DMS79 (cell line): ENCODE measurements at regions not wholly inside any gene's neighbourhood (a gene's known extent, or its start where the extent isn't known, plus 50 kb on each side); places are given as distances from the start of the nearest gene placed in this dataset.
"Not testable (repeated sequence)": the region's sequence is repeated elsewhere in the genome, so short reads cannot be mapped to it uniquely, and the experiment has no call there.

Experiments used
- DNase-seq: peaks from one replicate; lab custom pipeline; 2025; lab: John Stamatoyannopoulos, UW

DNA sequence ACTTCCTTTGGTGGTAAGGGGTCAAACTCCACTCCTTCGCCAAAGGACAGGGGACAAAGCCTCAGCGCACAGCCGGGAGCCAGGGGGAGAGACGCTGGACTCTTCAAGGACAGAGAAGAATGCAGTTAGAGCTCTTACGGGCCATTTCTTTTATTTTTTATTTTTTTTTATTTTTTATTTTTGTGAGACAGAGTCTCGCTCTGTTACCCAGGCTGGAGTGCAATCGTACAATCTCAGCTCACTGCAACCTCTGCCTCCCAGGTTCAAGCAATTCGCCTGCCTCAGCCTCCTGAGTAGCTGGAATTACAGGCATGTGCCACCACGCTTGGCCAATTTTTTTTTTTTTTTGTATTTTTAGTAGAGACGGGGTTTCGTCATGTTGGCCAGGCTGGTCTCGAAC, 93.2 kb upstream of the RPH3AL start, which contains the start of gene RFLNB:
Gene RFLNB (minus strand): TSS at position 101 of the 400 bp plus-strand sequence.
- DNase-seq: not testable (repeated sequence)

DNA sequence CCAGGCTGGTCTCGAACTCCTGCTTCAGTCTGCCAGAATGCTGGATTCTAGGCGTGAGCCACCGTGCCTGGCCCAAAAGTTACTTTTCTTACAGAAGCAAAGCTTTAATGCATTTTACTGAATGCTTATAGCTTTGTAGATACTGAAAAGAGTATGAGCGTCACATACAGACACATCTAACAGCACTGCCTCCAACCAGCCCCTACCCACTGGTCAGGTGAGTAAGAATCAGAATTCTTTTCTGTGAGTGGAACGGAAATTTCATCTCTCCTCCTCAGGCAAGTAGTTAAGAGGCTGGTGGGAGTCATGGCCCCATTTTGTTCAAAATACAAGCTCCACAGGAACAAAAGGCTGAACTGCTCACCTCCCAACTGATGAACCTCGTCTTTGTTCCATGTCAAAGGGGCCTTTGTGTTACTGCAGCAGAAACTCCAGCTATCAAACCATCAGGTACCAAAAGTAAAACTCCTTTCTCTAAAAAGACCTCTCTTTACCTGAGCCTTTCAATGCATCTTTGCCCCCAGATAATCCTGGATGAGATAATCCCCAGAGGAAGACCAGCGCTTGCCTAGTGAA, 92.4 kb upstream of the RPH3AL start:
- no peak for DNase-seq

DNA sequence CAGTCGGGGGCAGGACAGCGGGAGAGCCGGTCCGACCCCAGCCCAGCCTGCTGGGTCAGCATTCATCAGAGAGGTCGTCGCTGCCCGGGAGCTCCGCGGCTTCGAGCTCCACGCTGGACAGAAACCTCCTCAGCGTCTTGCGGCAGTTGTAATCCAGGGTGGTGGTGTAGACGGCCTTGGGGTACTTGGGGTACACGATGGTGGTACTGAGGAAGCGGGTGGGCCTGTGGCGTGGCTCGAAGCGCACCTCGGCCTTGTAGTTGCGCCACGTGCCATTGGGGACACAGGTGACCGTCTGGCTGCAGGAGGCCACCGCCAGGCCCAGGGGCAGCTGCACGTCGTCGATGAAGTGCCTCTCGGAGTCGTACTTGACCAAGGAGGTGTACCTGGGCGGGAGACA, 90.5 kb upstream of the RPH3AL start:
- no peak for DNase-seq

DNA sequence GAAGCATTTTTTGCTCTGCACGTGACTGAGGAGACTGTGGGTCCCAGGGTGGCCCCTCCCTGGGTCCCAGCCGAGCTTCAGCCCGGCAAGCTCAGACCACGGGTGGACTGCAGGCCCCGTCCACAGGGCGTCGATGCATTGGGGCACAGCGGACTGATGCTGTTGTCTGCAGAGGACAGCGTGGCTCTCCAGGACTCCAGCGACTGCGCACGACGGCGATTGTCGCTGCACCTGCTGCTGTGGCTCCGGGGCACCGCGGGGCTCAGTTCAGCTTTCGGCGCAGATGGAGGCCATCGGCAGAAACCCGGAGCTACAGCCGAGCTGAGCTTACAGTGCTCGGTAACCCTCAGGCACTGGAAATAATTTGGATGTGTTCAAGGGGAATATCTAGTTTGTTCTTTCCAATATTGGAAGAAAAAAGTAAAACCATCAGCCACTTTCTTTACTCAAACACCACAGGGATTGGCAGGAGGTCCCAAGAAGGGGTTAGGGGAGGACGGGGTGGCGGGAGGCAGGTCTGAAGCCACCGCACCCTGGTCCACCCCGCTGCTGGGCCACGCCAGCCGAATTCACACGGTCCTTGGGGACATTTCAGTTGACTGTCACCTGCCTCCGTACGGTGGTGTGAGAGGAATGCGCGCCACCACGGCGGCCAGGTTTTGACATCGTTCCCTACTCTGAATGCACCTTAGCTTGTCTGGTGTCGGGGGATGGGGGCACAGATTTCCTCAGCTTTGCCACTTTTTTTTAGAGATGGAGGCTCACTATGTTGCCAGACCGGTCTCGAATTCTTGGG, 88.7 kb upstream of the RPH3AL start:
- no peak for DNase-seq

DNA sequence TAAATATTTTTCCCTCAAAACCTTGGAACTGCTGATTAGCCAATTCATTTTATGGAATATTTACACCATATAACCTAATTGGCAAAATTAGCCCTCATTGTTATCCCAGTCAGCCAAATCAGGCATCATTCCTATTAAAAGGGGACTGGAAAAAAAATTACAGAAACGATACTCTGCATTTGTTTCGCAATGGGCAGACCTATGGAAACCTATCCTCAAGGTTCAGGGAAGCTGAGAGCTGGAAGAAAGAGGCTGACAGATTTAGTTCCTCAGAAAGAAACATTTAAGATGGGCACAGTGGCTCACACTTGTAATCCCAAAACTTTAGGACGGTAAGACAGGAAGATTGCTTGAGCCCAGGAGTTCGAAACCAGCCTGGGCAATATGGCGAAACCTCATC, 85.6 kb upstream of the RPH3AL start:
- DNase-seq: no peak

DNA sequence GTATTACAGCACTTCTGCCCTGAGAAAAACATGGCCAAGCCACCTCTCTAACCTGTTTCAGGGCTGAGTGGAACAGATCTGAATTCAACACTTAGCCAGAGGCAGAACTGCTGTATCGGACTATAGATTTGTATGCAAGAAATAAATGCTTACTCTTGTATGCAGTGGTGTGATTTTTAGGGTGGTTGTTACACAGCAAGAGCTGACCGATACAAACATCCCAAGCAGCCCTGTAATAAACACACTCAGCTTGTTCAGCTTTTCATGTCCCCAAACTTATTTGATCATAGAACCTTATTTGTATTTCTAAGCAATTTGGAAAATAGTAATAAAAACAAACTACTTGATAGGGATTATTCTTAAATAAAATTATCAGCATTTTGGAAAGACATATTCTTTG, 84.9 kb upstream of the RPH3AL start:
- no peak for DNase-seq

DNA sequence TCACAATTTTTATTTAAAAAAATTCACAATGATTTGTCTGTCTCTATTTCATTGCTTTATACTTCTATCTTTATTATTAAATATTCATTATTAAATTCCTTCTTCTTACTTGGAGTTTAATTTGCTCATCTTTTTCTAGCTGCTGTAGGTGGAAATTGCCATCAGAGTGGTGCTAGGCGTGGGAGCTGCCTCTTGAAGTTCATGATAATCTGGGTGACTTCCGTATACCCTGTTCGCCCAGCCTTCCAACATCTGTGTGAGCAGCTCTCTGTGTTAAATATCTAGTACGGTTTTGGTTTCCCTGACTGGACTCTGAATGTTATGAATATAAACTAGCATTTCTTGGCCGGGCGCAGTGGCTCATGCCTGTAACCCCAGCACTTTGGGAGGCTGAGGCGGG, 84.0 kb upstream of the RPH3AL start:
- DNase-seq: no peak

DNA sequence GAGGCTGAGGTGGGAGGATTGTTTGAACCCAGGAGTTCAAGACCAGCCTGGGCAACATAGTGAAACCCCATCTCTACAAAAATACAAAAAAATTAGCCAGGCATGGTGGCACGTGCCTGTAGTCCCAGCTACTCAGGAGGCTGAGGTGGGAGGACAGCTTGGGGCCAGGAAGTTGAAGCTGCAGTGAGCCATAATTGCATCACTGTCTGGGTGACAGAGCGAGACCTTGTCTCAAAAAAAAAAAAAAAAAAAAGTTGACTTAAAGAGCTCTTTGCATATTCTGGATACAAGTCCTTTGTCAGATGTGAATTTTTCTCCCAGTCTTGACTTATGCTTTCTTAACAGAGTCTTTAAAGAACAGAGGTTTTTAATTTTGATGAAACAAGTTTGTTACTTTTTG, 79.9 kb upstream of the RPH3AL start:
- not testable (repeated sequence) for DNase-seq

DNA sequence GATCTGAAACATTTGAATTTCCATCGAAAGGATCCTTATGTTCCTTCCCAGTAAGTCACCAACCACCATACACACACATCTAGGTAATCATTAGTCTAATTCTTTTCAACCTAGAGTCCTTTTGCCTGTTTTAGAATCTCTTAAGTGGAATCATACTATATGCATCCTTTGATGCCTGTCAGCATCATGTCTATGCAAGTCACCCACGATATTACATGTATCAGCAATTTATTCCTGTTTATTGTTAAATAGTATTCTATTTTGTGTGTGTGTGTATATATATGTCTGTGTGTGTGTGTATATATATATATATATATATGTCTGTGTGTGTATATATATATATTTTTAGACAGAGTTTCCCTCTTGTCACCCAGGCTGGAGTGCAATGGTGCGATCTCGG, 78.9 kb upstream of the RPH3AL start:
- no peak for DNase-seq

DNA sequence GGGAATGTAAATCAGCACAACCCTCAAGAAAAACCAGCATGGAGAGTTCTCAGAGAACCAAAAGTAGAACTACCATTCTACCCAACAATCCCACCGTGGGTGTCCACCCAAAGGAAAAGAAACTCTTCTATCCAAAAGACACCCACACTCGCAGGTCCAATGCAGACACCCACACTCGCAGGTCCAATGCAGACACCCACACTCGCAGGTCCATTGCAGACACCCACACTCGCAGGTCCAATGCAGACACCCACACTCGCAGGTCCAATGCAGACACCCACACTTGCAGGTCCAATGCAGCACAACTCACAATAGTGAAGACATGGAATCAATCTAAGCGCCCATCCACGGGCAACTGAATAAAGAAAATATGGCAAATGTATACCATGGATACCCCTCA, 77.0 kb upstream of the RPH3AL start:
- DNase-seq: no peak

DNA sequence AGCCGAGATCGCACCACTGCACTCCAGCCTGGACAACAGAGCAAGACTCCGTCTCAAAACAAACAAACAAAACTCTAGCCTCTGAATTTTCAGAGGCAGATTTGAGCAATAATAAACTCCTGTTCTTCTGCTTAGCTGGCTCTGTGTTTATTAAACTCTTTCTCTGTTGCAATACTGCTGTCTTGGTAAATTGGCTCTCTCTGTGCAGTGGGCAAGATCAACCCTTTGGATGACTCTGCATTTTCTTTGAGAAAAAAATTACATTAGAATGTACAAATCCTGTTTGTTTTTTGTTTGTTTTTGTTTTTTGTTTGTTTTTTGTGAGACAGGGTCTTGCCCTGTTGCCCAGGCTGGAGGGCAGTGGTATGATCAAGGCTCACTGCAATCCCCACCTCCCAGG, 75.8 kb upstream of the RPH3AL start:
- DNase-seq: no peak

DNA sequence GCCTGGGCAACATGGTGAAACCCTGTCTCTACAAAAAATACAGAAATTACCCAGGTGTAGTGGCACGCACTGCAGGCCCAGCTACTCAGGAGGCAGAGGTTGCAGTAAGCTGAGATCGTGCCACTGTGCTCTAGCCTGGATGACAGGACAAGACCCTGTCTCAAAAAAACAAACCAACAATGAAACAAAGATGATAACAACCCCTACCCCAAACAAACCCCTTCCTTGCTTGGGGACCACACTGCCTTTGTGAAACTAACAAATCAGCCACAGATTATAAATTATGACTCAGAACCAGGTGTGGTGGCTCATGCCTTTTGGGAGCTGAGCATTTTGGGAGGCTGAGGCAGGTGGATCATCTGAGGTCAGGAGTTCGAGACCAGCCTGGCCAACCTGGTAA, 75.3 kb upstream of the RPH3AL start:
- no peak for DNase-seq

DNA sequence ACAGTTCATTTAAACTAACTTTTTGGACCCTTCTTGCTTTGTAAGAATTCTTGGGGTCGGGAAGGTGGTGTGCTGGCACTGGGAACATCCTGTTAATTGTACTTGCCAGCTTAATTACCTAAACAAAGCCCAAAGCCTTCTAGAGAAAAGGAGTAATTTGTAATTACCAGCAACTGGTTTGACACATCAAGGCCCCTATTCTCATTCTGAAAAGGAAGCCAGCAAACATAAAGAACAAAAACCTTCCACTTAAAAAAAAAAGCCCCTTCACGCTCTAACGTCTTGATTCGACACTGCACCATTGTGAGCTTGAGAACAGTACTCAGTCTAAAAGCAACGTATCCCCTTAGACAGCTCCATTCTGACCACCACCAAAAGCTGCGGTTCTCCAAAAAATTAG, 74.7 kb upstream of the RPH3AL start:
- DNase-seq: no peak

DNA sequence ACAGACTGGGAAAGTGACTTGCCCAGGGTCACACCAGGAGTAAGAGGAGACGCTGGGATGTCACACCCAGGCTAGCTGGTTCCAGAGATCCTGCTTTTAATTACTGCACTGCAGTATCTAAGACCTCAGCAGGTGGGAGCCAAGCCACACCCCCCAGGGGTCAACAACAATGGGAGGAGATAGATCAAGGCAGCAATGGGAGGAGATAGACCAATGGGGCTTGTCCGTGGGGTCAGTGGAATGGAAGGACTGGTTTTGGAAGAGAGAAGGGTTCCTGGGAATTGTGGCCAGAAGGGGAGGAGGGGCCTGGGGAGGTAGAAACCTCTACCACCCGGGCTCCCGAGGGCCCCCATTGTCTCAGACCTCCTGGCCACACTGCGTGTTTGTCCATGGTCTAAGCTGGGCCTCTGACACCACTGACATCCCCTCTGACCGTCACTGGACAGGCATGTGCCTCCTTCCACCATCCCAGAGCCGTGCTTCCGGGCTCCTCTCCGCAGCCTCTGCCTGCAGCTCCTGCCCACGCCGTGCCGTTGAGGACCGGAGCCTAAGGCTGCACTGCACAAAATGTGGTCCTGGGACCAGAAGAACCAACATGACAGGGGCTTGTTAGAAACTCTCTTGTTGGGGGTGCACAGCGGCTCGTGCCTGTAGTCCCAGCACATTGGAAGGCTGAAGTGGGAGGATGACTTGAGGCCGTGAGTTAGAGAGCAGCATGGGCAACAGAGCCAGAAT, 69.8 kb upstream of the RPH3AL start:
- no peak for DNase-seq

DNA sequence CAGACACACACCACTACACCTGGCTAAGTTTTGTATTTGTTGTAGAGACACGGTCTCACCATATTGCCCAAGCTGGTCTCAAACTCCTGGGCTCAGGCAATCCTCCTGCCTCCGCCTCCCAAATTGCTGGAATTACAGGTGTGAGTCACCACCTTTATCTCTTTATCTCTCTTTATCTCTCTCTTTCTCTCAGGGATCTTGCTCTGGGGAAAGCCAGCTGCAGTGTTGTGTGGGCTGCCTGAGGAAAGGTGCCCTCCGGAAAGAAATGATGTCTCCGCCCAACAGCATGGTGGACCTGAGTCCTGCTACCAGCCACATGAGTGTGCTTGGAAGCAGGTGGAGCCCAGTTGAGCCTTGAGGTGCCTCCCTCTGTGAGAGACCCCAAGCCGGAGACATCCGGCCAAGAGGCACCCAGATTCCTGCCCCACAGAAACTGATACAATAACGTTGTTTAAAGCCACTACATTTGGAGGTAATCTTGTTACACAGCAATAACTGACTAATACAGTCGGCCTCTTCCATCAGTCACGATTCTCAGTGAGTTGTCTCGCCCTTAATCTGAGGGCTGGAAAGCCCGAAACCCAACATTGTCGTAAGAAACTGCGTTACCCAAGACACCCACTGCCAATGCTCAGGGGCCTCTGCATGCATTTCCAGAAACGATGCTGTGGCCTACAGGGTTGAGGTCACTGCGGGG, 68.0 kb upstream of the RPH3AL start:
- no peak for DNase-seq

DNA sequence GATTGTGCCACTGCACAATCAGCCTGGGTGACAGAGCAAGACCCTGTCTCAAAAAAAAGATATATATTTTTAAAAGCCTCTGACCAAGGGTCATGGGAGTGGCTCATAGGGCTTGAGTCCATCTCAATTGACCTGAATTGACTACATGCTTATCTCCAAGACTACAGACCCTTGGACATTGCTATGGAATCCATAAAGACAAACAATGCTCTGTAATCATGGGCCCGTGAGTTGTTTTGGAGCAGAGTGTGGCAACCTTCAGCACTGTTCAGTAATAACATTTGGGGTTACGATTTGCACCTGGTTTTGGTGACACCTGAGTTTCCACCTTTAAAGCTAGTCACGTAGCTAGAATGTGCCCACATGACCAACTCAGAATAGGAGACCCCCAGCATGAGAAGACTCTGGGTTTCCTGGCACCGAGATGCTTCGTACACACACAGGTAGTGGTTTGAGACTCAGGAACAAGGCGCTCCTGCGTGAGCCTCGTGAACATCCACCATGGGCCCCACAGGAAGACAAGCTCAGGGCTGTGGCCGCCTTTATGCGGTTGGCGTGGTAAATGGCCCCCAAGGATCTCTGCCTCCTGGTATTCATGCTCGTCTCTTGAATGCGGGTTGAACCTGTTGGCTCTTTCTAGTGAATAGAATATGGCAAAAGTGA, 66.6 kb upstream of the RPH3AL start:
- no peak for DNase-seq

DNA sequence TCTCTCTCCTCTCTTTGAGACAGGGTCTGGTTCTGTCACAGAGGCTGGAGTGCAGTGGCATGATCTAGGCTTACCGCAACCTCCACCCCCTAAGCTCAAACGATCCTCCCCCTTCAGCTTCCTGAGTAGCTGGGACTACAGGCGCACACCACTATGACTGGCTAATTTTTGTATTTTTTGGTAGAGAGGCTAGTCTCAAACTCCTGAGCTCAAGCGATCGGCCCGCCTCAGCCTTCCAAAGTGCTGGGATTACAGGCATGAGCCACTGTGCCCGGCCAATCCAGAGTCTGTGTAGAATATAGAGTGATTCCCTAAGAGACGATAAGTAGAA, 65.8 kb upstream of the RPH3AL start:
- no peak for DNase-seq

DNA sequence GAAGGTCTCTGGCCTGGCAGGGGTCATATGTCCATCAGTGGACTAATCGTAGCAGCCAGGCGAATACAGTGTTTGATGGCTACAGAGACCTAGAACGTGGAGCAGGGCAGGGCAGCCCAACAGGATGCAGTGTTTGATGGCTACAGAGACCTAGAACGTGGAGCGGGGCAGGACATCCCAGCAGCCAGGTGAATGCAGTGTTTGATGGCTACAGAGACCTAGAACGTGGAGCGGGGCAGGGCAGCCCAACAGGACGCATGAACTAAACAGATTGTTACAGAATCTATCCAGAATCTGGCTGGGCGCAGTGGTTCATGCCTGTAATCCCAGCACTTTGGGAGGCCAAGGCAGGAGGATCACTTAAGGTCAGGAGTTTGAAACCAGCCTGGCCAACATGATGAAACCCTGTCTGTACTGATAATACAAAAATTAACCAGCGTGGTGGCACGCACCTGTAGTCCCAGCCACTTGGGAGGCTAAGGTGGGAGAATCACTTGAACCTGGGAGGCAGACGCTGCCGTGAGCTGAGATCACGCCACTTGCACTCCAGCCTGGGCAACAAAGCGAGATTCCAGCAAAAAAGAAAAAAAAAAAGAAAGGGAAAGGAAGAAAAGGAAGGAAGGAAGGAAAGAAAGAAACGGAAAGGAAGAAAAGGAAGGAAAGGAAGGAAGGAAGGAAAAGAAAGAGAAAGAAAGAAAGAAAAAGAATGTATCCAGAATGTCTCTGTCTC, 65.2 kb upstream of the RPH3AL start:
- no peak for DNase-seq

DNA sequence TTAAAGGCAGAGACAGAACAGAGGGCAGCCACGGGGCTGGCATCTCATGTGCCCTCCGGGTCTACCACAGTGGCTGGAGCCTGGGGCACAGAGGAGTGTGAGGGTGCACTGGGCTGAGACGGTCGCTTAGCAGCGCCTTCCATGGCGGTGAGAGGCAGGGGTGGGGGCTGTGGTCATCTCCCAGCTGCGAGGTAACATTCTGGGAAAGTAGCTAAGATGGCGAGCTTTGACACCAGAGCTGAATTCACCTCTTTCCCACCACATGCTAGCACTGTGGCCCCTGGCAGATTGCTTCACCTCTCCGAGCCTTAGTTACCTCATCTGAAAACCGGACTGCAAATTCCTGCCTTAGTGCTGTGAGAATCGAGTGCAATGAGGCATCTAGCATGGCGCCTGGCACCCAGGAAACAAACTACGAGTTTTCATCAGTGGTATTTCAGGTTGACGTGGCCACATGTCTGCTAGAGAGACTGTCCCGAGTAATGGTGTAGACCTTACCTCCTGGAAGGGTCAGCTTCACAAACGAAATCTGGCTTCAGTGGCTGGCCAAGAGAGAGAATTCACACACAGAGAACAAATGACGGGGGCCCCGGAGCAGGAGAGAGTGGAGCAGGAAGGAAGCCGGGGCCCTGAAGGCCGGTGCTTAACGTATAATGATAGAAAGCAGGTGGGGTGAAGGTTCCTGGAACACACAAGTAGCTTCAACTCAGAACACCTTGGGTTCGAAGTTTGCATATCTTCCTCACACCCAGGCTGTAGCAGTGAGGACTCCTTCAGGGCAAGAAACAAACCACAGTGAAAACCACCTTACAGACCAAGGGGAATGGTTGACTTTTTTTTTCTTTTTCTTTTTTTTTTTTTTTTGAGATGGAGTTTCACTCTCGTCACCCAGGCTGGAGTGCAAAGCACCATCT, 63.9 kb upstream of the RPH3AL start:
- DNase-seq: no peak

DNA sequence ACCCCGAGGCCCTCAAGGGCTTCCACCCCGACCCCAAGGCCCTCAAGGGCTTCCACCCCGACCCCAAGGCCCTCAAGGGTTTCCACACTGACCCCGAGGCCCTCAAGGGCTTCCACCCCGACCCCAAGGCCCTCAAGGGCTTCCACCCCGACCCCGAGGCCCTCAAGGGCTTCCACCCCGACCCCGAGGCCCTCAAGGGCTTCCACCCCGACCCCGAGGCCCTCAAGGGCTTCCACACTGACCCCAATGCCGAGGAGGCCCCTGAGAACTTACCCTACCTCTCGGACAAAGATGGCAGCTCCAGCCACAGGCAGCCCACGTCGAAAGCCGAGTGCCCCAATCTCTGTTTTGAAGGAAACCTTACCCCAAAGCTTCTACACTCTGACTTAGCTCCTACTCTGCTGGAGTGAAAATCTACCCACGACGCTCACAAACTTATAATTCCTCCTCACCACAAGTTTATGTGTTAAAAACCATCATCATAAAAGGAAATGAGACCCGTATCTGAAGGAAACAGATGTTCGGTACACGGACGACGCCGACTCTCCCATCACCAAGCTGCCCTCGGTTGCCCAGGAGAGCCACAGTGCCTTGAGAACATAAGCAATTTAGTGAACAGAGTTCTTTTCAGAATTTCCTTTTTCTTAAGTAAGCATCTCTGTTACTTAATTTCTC, 61.2 kb upstream of the RPH3AL start:
- no peak for DNase-seq
